ENCODE measurements at regions not wholly inside any gene's neighbourhood (a gene's known extent, or its start where the extent isn't known, plus 50 kb on each side); places are given as distances from the start of the nearest gene placed in this dataset.
"Not testable (repeated sequence)": the region's sequence is repeated elsewhere in the genome, so short reads cannot be mapped to it uniquely, and the experiment has no call there.

GRCh38 chr11:34830648-34831047 lies 85.5 kb downstream of the APIP start:
- H3K9me3 Mint-ChIP-seq: no peaks in the 10 kb centered on the region
- CTCF ChIA-PET: interaction anchor here (0.6 kb wide), 1 partner anchor 318 kb away, joined by 6 read pairs; no protein-coding TSS in a partner anchor
- no peak overlapping the region for H3K27ac Mint-ChIP-seq
- no peaks in the 10 kb centered on the region for H3K4me1 Mint-ChIP-seq (ENCODE audit: low read depth)
- H3K36me3 Mint-ChIP-seq (ENCODE audit: low read depth): no peaks in the 10 kb centered on the region
- no peak overlapping the region for H3K4me3 Mint-ChIP-seq
- intact Hi-C loops (cut with micrococcal nuclease): no loop called here
- no peak for DNase-seq
- H3K27me3 Mint-ChIP-seq (ENCODE audit: low read depth): no peaks in the 10 kb centered on the region

GRCh38 chr11:34830035-34830434 lies 86.1 kb downstream of the APIP start:
- Mint-ChIP-seq H3K4me1 (ENCODE audit: low read depth) (no peaks in the 10 kb centered on the region), H3K36me3 (ENCODE audit: low read depth) (no peaks in the 10 kb centered on the region), H3K27me3 (ENCODE audit: low read depth) (no peaks in the 10 kb centered on the region), H3K9me3 (no peaks in the 10 kb centered on the region), H3K27ac (no peak overlapping the region), H3K4me3 (no peak overlapping the region)
- intact Hi-C loops (cut with micrococcal nuclease): no loop called here
- CTCF ChIA-PET: no interaction called here
- DNase-seq: no peak

DNA sequence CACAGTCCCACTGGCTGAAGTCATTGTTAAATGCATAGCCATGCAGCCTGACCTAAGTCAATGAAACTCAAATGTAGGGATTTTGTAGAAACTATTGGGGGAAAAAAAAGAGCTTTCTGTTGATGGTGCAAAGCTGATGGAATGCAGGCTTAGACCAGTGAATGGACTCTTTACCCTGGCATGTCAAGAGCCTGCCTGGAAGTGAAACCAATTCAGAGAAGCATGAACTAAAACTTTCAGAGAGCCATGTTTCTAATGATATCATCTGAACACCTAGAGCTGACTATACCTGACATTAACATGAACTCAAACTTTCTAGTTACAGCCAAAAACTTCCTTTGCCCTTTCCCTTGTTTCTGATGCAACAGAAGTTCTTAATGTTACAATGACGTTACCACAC lies 89.0 kb downstream of the APIP start:
- DNase-seq: no peak
- Mint-ChIP-seq H3K4me1 (ENCODE audit: low read depth) (no peaks in the 10 kb centered on the region), H3K27ac (no peak overlapping the region), H3K9me3 (no peaks in the 10 kb centered on the region), H3K4me3 (no peak overlapping the region), H3K27me3 (ENCODE audit: low read depth) (no peaks in the 10 kb centered on the region), H3K36me3 (ENCODE audit: low read depth) (no peaks in the 10 kb centered on the region)
- CTCF ChIA-PET: no interaction called here
- intact Hi-C loops (cut with micrococcal nuclease): no loop called here

- no peak overlapping the region for H3K27ac Mint-ChIP-seq
- intact Hi-C loops (cut with micrococcal nuclease): no loop called here
- no peaks in the 10 kb centered on the region for H3K9me3 Mint-ChIP-seq
- no peaks in the 10 kb centered on the region for H3K36me3 Mint-ChIP-seq (ENCODE audit: low read depth)
- H3K4me1 Mint-ChIP-seq (ENCODE audit: low read depth): no peaks in the 10 kb centered on the region
- no peak overlapping the region for H3K4me3 Mint-ChIP-seq
- DNase-seq: no peak
- CTCF ChIA-PET: no interaction called here
- no peaks in the 10 kb centered on the region for H3K27me3 Mint-ChIP-seq (ENCODE audit: low read depth)
These were observed 89.8 kb downstream of the APIP start for GRCh38 chr11:34826384-34826726.

DNA sequence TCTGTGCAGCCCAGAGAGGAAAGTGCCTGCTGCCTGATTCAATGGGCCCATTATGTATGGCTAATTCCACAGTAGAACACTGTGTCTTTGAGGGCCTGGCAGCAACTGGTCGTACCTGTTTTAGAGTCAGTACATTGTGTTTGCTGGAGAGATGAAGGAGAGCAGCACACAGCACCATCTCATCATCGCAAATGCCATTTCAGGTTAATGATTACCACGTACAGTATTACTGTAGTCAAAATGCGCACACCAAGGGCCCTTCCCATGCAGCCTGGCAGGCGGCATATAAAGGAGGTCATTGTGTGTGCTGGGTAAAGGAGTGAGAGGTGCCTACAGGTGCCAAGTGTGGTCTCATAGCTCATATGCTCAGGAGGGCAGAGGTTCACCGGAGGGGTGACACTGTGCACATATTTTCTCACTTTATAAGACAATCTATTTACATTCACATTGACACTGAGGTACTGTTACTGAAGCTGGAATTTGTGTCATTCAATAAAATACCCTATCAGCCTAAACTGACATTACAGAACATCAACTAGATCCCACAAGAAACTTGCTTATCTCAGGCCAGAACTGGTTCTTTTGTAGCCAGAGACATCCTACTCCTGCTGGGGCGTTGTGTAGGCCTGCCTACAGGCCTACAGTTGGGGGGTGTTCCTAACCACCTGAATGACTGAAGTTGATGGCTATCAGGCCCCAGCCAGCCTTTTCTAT lies 90.4 kb downstream of the APIP start:
- CTCF ChIA-PET: interaction anchor here (0.7 kb wide), 1 partner anchor 610 kb away, joined by 3 read pairs; no protein-coding TSS in a partner anchor
- H3K27me3 Mint-ChIP-seq (ENCODE audit: low read depth): no peaks in the 10 kb centered on the region
- DNase-seq: no peak
- no peak overlapping the region for H3K4me3 Mint-ChIP-seq
- H3K9me3 Mint-ChIP-seq: no peaks in the 10 kb centered on the region
- H3K4me1 Mint-ChIP-seq (ENCODE audit: low read depth): no peaks in the 10 kb centered on the region
- no peaks in the 10 kb centered on the region for H3K36me3 Mint-ChIP-seq (ENCODE audit: low read depth)
- intact Hi-C loops (cut with micrococcal nuclease): no loop called here
- no peak overlapping the region for H3K27ac Mint-ChIP-seq

DNA sequence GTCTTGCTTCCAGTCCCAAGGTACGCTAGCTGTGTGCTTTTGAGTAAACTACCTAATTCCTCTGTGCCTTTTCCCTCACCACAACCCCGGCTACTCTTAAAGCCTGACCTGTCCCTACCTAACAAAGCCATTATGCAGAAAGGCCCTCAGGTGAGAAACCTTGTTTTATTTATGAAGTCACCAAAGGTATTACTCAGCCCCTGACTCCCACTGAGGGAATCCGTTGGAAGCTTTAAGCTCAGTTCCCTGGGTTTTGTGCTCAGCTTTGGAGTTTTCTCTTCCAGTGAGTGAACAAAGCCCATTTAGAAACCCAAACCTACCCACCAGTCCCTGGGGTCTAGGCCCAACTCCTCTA lies 90.9 kb downstream of the APIP start:
- intact Hi-C loops (cut with micrococcal nuclease): no loop called here
- Mint-ChIP-seq H3K27me3 (ENCODE audit: low read depth) (no peaks in the 10 kb centered on the region), H3K9me3 (no peaks in the 10 kb centered on the region), H3K4me1 (ENCODE audit: low read depth) (peaks cover 2% of the 10 kb centered on the region), H3K4me3 (no peak overlapping the region), H3K27ac (no peak overlapping the region), H3K36me3 (ENCODE audit: low read depth) (no peaks in the 10 kb centered on the region)
- no peak for DNase-seq
- CTCF ChIA-PET: interaction anchor here (0.7 kb wide), 1 partner anchor 611 kb away, joined by 3 read pairs; no protein-coding TSS in a partner anchor

DNA sequence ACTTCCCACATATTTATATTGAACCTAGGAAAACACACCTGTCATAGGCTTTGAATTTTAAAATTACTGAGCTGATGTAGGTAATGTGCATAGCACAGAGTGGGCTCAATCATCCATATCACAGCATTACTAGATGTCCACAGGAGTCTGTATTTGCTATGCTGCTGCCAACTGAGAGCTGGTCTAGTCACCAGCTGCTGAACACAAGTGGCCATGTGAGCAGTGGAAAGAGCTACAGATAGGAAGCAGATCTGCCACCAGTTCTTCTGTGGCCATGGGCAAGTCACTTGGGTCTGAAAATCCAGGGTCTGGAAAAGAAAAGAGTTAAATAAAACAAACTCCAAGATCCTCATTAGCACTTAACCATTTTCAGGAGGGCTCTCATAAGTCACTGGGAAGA lies 91.8 kb downstream of the APIP start:
- DNase-seq: no peak
- H3K36me3 Mint-ChIP-seq (ENCODE audit: low read depth): no peaks in the 10 kb centered on the region
- H3K27ac Mint-ChIP-seq: no peak overlapping the region
- intact Hi-C loops (cut with micrococcal nuclease): no loop called here
- peaks cover 11% of the 10 kb centered on the region for H3K4me1 Mint-ChIP-seq (ENCODE audit: low read depth)
- H3K27me3 Mint-ChIP-seq (ENCODE audit: low read depth): no peaks in the 10 kb centered on the region
- CTCF ChIA-PET: no interaction called here
- peaks cover 4% of the 10 kb centered on the region for H3K9me3 Mint-ChIP-seq
- no peak overlapping the region for H3K4me3 Mint-ChIP-seq

GRCh38 chr11:34823639-34824038 lies 92.5 kb downstream of the APIP start:
- no peak overlapping the region for H3K4me3 Mint-ChIP-seq
- peaks cover 11% of the 10 kb centered on the region for H3K4me1 Mint-ChIP-seq (ENCODE audit: low read depth)
- no peaks in the 10 kb centered on the region for H3K36me3 Mint-ChIP-seq (ENCODE audit: low read depth)
- H3K27me3 Mint-ChIP-seq (ENCODE audit: low read depth): no peaks in the 10 kb centered on the region
- H3K27ac Mint-ChIP-seq: no peak overlapping the region
- peaks cover 4% of the 10 kb centered on the region for H3K9me3 Mint-ChIP-seq
- no peak for DNase-seq
- CTCF ChIA-PET: no interaction called here
- intact Hi-C loops (cut with micrococcal nuclease): no loop called here

DNA sequence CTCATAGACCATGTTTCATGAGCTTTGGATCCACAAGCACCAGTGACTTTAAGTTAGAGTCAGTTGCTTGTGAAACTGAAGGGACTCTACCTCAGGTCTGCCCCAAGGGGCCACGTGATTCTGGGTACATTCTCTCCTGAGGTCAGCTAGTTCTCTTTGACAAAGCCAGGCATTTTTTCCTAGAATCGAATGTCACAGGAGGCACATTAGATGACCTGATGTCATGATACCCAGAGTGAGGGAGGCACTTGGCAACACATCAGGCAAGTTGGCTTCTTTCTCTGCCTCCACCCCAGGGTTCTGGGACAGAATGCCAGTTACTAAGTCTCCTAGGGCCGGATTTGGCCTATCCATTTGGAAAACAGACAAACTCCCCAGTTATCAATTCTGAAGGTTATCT lies 93.0 kb downstream of the APIP start:
- Mint-ChIP-seq H3K9me3 (peaks cover 4% of the 10 kb centered on the region), H3K36me3 (ENCODE audit: low read depth) (no peaks in the 10 kb centered on the region), H3K4me3 (no peak overlapping the region), H3K27me3 (ENCODE audit: low read depth) (no peaks in the 10 kb centered on the region), H3K4me1 (ENCODE audit: low read depth) (peaks cover 11% of the 10 kb centered on the region), H3K27ac (no peak overlapping the region)
- CTCF ChIA-PET: no interaction called here
- DNase-seq: no peak
- intact Hi-C loops (cut with micrococcal nuclease): no loop called here

- H3K27ac Mint-ChIP-seq: no peak overlapping the region
- H3K4me3 Mint-ChIP-seq: no peak overlapping the region
- no peaks in the 10 kb centered on the region for H3K27me3 Mint-ChIP-seq (ENCODE audit: low read depth)
- intact Hi-C loops (cut with micrococcal nuclease): no loop called here
- peaks cover 4% of the 10 kb centered on the region for H3K9me3 Mint-ChIP-seq
- CTCF ChIA-PET: interaction anchor here (0.9 kb wide), 1 partner anchor 72 kb away, joined by 3 read pairs; no protein-coding TSS in a partner anchor
- no peaks in the 10 kb centered on the region for H3K36me3 Mint-ChIP-seq (ENCODE audit: low read depth)
- no peak for DNase-seq
- peaks cover 11% of the 10 kb centered on the region for H3K4me1 Mint-ChIP-seq (ENCODE audit: low read depth)
These were observed 96.3 kb downstream of the APIP start for GRCh38 chr11:34819740-34820482.

GRCh38 chr11:34817812-34818211 lies 98.4 kb downstream of the APIP start:
- H3K9me3 Mint-ChIP-seq: not testable (repeated sequence)

DNA sequence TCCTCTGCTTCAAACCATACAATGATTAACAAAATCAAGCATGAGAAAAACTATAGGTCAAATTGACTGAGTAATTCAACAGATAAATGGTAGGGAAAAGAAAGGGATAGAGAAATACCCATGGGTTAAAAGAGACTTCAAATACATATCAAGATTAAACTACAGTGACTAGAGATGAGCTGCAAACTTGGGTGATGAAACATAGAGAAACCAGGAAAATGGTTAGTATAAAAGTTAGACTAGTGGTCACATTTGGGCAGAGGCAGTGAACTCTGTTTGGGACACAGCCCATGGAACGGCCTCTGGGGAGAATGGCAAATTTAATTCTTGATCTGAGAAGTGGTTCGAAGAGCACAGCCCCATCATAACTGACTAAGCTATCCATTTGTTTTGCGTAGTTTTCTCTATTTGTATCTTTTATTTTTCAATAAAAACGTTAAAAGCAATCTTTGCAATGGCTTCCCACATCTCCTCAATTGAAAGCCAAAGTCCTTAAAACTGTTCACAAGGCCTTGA lies 99.4 kb downstream of the APIP start:
- intact Hi-C loops (cut with micrococcal nuclease): no loop called here
- Mint-ChIP-seq H3K4me3 (no peak overlapping the region), H3K36me3 (ENCODE audit: low read depth) (no peaks in the 10 kb centered on the region), H3K27me3 (ENCODE audit: low read depth) (peaks cover 5% of the 10 kb centered on the region), H3K9me3 (peaks cover 14% of the 10 kb centered on the region), H3K27ac (no peak overlapping the region), H3K4me1 (ENCODE audit: low read depth) (peaks cover 11% of the 10 kb centered on the region)
- CTCF ChIA-PET: no interaction called here
- DNase-seq: no peak

More at GRCh38 chr11:34817812-34818211, 98.4 kb downstream of the APIP start:
- H3K4me3 Mint-ChIP-seq; H3K27me3 Mint-ChIP-seq (ENCODE audit: low read depth); CTCF ChIA-PET; H3K36me3 Mint-ChIP-seq (ENCODE audit: low read depth); H3K27ac Mint-ChIP-seq; DNase-seq; intact Hi-C loops (cut with micrococcal nuclease): not testable (repeated sequence)
- peaks cover 11% of the 10 kb centered on the region for H3K4me1 Mint-ChIP-seq (ENCODE audit: low read depth)
